ENCODE measurements at regions not wholly inside any gene's neighbourhood (a gene's known extent, or its start where the extent isn't known, plus 50 kb on each side); places are given as distances from the start of the nearest gene placed in this dataset.

- Mint-ChIP-seq H3K4me1 (ENCODE audit: low read depth, unreplicated experiment) (no peaks in the 10 kb centered on the region), H3K4me3 (ENCODE audit: unreplicated experiment) (no peak overlapping the region), H3K9me3 (ENCODE audit: unreplicated experiment) (peaks cover 8% of the 10 kb centered on the region), H3K36me3 (ENCODE audit: low read depth, unreplicated experiment) (no peaks in the 10 kb centered on the region), H3K27me3 (ENCODE audit: low read depth, unreplicated experiment) (no peaks in the 10 kb centered on the region), H3K27ac (ENCODE audit: unreplicated experiment) (no peak overlapping the region)
- H3K27ac ChIP-seq (ENCODE audit: low read depth, low read length) = no peak overlapping the region
- TF ChIP-seq CTCF (IDR thresholded peaks at IDR 0.05; ENCODE audit: insufficient read depth, low read depth, low read length) (no peak), EZH2 (IDR thresholded peaks at IDR 0.05; ENCODE audit: insufficient read depth, low read length) (no peak)
- no peaks in the 10 kb centered on the region for H3K27me3 ChIP-seq (ENCODE audit: insufficient read depth, low read length)
- DNase-seq (ENCODE audit: low read depth) = no peak
- no peak overlapping the region for H3K4me2 ChIP-seq (ENCODE audit: low read length)
- H2AFZ ChIP-seq (ENCODE audit: low read depth, low read length) = no peak overlapping the region
- no peaks in the 10 kb centered on the region for H3K36me3 ChIP-seq (ENCODE audit: insufficient read depth, low read length)
- H3K79me2 ChIP-seq (ENCODE audit: insufficient read depth, low read length) = no peaks in the 10 kb centered on the region
- no peak overlapping the region for H3K4me3 ChIP-seq (ENCODE audit: insufficient read depth, low read depth, low read length)
- H4K20me1 ChIP-seq (ENCODE audit: insufficient read depth, low read length) = no peaks in the 10 kb centered on the region
- no peaks in the 10 kb centered on the region for H3K4me1 ChIP-seq (ENCODE audit: insufficient read depth, low read length)
- H3K9ac ChIP-seq (ENCODE audit: low read length) = no peak overlapping the region
- H3K9me3 ChIP-seq (ENCODE audit: insufficient read depth, low read depth, low read length) = no peaks in the 10 kb centered on the region
- FAIRE-seq = no peak
These were observed 213.3 kb upstream of the TUSC1 start for GRCh38 chr9:25891527-25891926.

GRCh38 chr9:25889661-25890060 is 211.4 kb upstream of the TUSC1 start:
- TF ChIP-seq CTCF (IDR thresholded peaks at IDR 0.05; ENCODE audit: insufficient read depth, low read depth, low read length) (no peak), EZH2 (IDR thresholded peaks at IDR 0.05; ENCODE audit: insufficient read depth, low read length) (no peak)
- H3K27ac Mint-ChIP-seq (ENCODE audit: unreplicated experiment) = no peak overlapping the region

GRCh38 chr9:25876248-25876647 is 198.0 kb upstream of the TUSC1 start:
- H3K27me3 Mint-ChIP-seq (ENCODE audit: low read depth, unreplicated experiment) = no peaks in the 10 kb centered on the region
- Histone ChIP-seq H3K9ac (ENCODE audit: low read length) (no peak overlapping the region), H3K4me3 (ENCODE audit: insufficient read depth, low read depth, low read length) (no peak overlapping the region), H3K9me3 (ENCODE audit: insufficient read depth, low read depth, low read length) (peaks cover 3% of the 10 kb centered on the region), H4K20me1 (ENCODE audit: insufficient read depth, low read length) (no peaks in the 10 kb centered on the region), H3K27me3 (ENCODE audit: insufficient read depth, low read length) (no peaks in the 10 kb centered on the region), H3K27ac (ENCODE audit: low read depth, low read length) (no peak overlapping the region), H2AFZ (ENCODE audit: low read depth, low read length) (no peak overlapping the region), H3K36me3 (ENCODE audit: insufficient read depth, low read length) (no peaks in the 10 kb centered on the region), H3K79me2 (ENCODE audit: insufficient read depth, low read length) (no peaks in the 10 kb centered on the region), H3K4me2 (ENCODE audit: low read length) (no peak overlapping the region), H3K4me1 (ENCODE audit: insufficient read depth, low read length) (no peaks in the 10 kb centered on the region)
- no peak for DNase-seq (ENCODE audit: low read depth)
- FAIRE-seq = no peak
- no peak overlapping the region for H3K4me3 Mint-ChIP-seq (ENCODE audit: unreplicated experiment)
- H3K27ac Mint-ChIP-seq (ENCODE audit: unreplicated experiment) = no peak overlapping the region
- no peaks in the 10 kb centered on the region for H3K9me3 Mint-ChIP-seq (ENCODE audit: unreplicated experiment)
- TF ChIP-seq CTCF (IDR thresholded peaks at IDR 0.05; ENCODE audit: insufficient read depth, low read depth, low read length) = no peak
- TF ChIP-seq EZH2 (IDR thresholded peaks at IDR 0.05; ENCODE audit: insufficient read depth, low read length) = no peak
- H3K36me3 Mint-ChIP-seq (ENCODE audit: low read depth, unreplicated experiment) = no peaks in the 10 kb centered on the region
- no peaks in the 10 kb centered on the region for H3K4me1 Mint-ChIP-seq (ENCODE audit: low read depth, unreplicated experiment)

More at GRCh38 chr9:25889661-25890060, 211.4 kb upstream of the TUSC1 start:
- H3K9me3 Mint-ChIP-seq (ENCODE audit: unreplicated experiment) = peaks cover 6% of the 10 kb centered on the region
- Histone ChIP-seq H3K27ac (ENCODE audit: low read depth, low read length) (no peak overlapping the region), H3K9ac (ENCODE audit: low read length) (no peak overlapping the region), H2AFZ (ENCODE audit: low read depth, low read length) (no peak overlapping the region), H3K4me3 (ENCODE audit: insufficient read depth, low read depth, low read length) (no peak overlapping the region), H4K20me1 (ENCODE audit: insufficient read depth, low read length) (no peaks in the 10 kb centered on the region), H3K79me2 (ENCODE audit: insufficient read depth, low read length) (no peaks in the 10 kb centered on the region), H3K4me2 (ENCODE audit: low read length) (no peak overlapping the region), H3K36me3 (ENCODE audit: insufficient read depth, low read length) (no peaks in the 10 kb centered on the region), H3K9me3 (ENCODE audit: insufficient read depth, low read depth, low read length) (no peaks in the 10 kb centered on the region), H3K4me1 (ENCODE audit: insufficient read depth, low read length) (no peaks in the 10 kb centered on the region), H3K27me3 (ENCODE audit: insufficient read depth, low read length) (no peaks in the 10 kb centered on the region)
- no peak for DNase-seq (ENCODE audit: low read depth)
- H3K4me1 Mint-ChIP-seq (ENCODE audit: low read depth, unreplicated experiment) = no peaks in the 10 kb centered on the region
- H3K27me3 Mint-ChIP-seq (ENCODE audit: low read depth, unreplicated experiment) = no peaks in the 10 kb centered on the region
- no peak overlapping the region for H3K4me3 Mint-ChIP-seq (ENCODE audit: unreplicated experiment)
- no peak for FAIRE-seq
- no peaks in the 10 kb centered on the region for H3K36me3 Mint-ChIP-seq (ENCODE audit: low read depth, unreplicated experiment)
